ENCODE measurements at regions not wholly inside any gene's neighbourhood (a gene's known extent, or its start where the extent isn't known, plus 50 kb on each side); places are given as distances from the start of the nearest gene placed in this dataset.

DNA sequence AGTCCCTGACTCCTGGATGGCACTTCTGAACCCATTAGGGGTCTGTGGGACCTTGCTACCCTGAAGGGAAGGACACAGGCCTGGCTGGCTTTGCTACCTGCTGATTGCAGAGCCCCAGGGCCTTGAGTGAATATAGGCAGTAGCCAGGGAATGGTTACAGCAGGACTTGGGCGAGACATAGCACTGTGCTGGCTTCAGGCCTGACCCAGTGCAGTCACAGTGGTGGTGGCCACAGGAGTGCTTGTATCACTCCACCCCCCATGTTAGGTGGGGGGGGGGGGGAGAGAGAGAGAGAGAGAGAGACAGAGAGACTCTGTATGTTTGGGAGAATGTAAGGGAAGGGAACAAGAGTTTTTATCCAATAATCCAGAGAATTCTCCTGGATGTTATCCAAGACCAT, 439.3 kb upstream of the ZNF608 start:
- DNase-seq (ENCODE audit: low read depth), result no peak
- in situ Hi-C loops (cut with HindIII; ENCODE audit: low sequenced_read_pairs), result no loop called here
- no peak overlapping the region for H3K4me3 ChIP-seq (ENCODE audit: low read depth, low read length)
- TF ChIP-seq, protein P1, sequence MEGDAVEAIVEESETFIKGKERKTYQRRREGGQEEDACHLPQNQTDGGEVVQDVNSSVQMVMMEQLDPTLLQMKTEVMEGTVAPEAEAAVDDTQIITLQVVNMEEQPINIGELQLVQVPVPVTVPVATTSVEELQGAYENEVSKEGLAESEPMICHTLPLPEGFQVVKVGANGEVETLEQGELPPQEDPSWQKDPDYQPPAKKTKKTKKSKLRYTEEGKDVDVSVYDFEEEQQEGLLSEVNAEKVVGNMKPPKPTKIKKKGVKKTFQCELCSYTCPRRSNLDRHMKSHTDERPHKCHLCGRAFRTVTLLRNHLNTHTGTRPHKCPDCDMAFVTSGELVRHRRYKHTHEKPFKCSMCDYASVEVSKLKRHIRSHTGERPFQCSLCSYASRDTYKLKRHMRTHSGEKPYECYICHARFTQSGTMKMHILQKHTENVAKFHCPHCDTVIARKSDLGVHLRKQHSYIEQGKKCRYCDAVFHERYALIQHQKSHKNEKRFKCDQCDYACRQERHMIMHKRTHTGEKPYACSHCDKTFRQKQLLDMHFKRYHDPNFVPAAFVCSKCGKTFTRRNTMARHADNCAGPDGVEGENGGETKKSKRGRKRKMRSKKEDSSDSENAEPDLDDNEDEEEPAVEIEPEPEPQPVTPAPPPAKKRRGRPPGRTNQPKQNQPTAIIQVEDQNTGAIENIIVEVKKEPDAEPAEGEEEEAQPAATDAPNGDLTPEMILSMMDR (IDR thresholded peaks at IDR 0.05; ENCODE audit: low read depth, low read length, missing control alignments), result no peak

- DNase-seq (ENCODE audit: low read depth), result no peak
- in situ Hi-C loops (cut with HindIII; ENCODE audit: low sequenced_read_pairs), result no loop called here
- H3K4me3 ChIP-seq (ENCODE audit: low read depth, low read length), result no peak overlapping the region
- TF ChIP-seq, protein P1 (IDR thresholded peaks at IDR 0.05; ENCODE audit: low read depth, low read length, missing control alignments), result no peak
Measured at GRCh38 chr5:125186911-125187375, 440.5 kb upstream of the ZNF608 start.

- in situ Hi-C loops (cut with HindIII; ENCODE audit: low sequenced_read_pairs), result no loop called here
- DNase-seq (ENCODE audit: low read depth), result no peak
- H3K4me3 ChIP-seq (ENCODE audit: low read depth, low read length), result no peak overlapping the region
- TF ChIP-seq, protein P1 (IDR thresholded peaks at IDR 0.05; ENCODE audit: low read depth, low read length, missing control alignments), result no peak
Measured at GRCh38 chr5:125189531-125189941, 443.1 kb upstream of the ZNF608 start.

- H3K4me3 ChIP-seq (ENCODE audit: low read depth, low read length), result no peak overlapping the region
- in situ Hi-C loops (cut with HindIII; ENCODE audit: low sequenced_read_pairs), result no loop called here
- TF ChIP-seq, protein P1 (IDR thresholded peaks at IDR 0.05; ENCODE audit: low read depth, low read length, missing control alignments), result no peak
- DNase-seq (ENCODE audit: low read depth), result no peak
Measured at GRCh38 chr5:125190232-125191087, 444.0 kb upstream of the ZNF608 start.

DNA sequence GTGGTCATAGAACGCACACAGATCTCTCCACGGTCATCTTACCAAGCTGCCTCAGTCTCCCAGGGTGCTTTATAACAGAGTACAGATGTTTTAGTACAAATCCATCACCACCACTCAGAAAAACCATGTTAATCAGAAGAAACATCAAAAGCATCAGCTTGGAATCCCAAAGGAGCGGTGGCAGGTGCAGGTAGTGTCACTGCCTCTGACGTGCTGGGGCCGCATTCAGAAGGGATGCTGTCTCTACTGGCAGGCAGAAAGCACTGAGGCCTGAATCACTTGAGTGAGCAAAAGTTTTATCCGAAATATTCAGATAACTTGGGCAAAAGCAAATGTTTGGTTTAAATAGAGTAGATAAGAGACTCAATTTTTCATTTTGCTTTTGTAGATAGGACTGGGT, 448.4 kb upstream of the ZNF608 start:
- in situ Hi-C loops (cut with HindIII; ENCODE audit: low sequenced_read_pairs), result no loop called here
- TF ChIP-seq, protein P1 (IDR thresholded peaks at IDR 0.05; ENCODE audit: low read depth, low read length, missing control alignments), result no peak
- no peak overlapping the region for H3K4me3 ChIP-seq (ENCODE audit: low read depth, low read length)
- DNase-seq (ENCODE audit: low read depth), result no peak

GRCh38 chr5:125196481-125197111, 450.2 kb upstream of the ZNF608 start:
- DNase-seq (ENCODE audit: low read depth), result no peak
- TF ChIP-seq, protein P1 (IDR thresholded peaks at IDR 0.05; ENCODE audit: low read depth, low read length, missing control alignments), result no peak
- H3K4me3 ChIP-seq (ENCODE audit: low read depth, low read length), result no peak overlapping the region
- in situ Hi-C loops (cut with HindIII; ENCODE audit: low sequenced_read_pairs), result no loop called here
